Activated CD4-positive, alpha-beta T cell treated with anti-CD3 and anti-CD28 coated beads, Interleukin-2, amount 50 U/mL, for 48 hours (primary cell): ENCODE measurements at regions not wholly inside any gene's neighbourhood (a gene's known extent, or its start where the extent isn't known, plus 50 kb on each side); places are given as distances from the start of the nearest gene placed in this dataset.
"Not testable (repeated sequence)": the region's sequence is repeated elsewhere in the genome, so short reads cannot be mapped to it uniquely, and the experiment has no call there.

Experiments used
- DNase-seq, 2 experiments: peaks; one replicate each; pipeline ENCODE4 v3.0.0-alpha.2; 2020

DNA sequence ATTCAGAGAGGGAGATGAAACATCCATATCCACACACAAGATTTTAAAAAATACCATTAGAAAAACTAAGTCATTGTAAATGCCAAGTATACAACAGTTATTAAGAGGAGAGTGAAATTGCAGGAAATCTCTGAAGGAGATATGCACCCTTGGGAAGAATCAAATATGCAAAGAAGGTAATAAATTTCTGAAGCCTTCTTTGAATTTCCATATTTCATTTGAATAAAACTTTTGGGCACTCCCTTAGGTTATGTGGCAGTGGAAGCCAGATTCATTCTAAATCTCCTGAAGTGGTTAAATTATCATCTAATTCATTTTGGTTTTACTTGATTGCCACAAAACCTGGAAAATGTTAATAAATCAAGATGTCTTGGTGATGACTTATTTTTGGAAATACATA, 138.9 kb upstream of the CLEC14A start:
- DNase-seq = no peak

DNA sequence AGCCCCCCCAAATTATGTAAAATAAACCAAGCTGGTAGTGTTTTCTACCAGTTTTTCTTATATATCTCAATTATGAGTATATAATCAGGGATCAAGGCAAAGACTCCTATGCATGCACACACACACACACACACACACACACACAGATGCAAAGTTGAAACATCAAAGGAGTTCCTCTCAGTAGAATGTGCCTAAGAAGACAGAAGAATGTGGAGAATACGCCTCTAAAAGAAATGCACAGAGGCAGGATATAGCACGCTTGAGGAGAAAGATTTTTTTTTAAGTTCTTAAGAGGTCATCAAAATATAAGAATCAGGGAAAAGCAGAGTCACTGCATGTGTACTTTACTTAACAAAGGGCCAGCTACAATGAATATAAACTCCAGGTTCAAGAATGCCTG, 138.2 kb upstream of the CLEC14A start:
- no peak for DNase-seq

GRCh38 chr14:38391334-38391733, 135.4 kb upstream of the CLEC14A start:
- no peak for DNase-seq

DNA sequence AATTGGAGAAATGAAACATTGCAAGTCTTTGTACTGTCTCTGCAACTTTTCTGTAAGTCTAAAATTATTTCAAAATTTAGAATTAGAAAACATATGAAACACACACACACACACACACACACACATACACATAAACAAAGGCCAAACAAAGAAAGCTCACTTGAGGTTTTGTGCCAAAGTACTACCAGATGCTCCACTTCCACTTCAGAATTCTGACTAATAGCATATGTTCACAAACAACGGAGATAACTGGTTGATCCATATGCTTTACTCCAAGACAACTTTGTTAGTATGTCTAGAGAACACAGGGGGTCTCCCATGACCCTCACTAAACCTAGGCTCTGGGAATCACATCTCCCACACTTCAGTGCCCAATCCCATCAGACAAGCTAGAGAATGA, 133.8 kb upstream of the CLEC14A start:
- no peak for DNase-seq

DNA sequence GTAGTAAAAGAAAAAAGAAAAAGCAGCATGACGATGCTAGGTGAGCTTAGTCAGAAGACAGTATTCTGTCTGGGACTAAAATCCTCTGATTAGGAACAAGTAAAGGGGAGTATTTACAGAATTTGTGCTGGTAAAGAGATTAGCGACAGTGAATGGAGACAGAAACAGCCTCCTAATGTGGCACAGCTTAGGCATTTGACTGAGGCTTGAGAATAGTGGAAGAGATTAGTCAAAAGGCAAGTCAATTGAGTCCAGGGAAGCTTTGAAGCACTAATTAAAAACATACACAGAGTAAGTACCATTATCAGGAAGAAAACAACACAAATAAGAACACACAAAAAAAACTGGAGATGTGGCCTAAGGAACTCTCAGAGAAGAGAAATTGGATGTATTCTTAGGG, 131.9 kb upstream of the CLEC14A start:
- DNase-seq = no peak

- no peak for DNase-seq
These were observed 129.9 kb upstream of the CLEC14A start for GRCh38 chr14:38385836-38386235.

DNA sequence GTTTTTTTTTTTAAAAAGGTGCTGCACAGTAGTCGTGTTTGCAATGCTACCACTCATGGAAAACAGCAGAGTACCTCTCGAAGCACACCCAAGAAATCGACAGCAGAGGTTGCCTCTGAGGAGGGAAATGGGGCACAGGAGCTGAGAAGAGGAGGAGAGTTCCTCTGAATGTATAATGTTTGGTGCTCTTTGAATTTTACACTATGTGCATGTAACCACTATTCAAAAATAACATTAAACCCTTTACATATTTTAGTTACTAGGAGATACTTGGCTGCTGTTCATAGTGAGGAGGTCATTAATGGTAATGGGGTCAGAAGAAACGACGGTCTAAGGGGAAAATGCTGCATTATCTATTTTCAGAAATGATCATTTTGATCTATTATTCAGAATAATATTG, 129.4 kb upstream of the CLEC14A start:
- no peak for DNase-seq

- no peak for DNase-seq
These were observed 128.8 kb upstream of the CLEC14A start for GRCh38 chr14:38384741-38385140.

GRCh38 chr14:38367922-38368321, 112.0 kb upstream of the CLEC14A start:
- no peak for DNase-seq

GRCh38 chr14:38366374-38366773, 110.5 kb upstream of the CLEC14A start:
- DNase-seq = no peak

DNA sequence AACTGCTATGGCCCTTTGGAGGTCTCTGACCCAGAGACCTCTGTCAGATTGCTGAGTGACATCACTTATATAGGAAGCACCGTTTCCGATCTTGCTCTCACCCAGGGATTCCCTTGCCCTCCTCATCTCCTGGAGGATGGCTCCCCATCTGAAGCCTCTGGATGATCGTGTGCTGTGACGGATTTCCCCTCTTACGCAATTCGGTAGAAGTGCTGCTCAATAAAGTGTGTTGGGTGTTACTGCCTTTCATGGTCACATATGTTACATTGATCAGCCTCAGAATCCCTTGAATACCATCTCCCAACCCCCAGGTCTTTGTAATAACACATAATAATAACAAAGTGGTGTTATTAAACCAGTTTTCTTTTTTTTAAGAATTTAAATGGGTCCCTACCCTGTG, 107.3 kb upstream of the CLEC14A start:
- no peak for DNase-seq

DNA sequence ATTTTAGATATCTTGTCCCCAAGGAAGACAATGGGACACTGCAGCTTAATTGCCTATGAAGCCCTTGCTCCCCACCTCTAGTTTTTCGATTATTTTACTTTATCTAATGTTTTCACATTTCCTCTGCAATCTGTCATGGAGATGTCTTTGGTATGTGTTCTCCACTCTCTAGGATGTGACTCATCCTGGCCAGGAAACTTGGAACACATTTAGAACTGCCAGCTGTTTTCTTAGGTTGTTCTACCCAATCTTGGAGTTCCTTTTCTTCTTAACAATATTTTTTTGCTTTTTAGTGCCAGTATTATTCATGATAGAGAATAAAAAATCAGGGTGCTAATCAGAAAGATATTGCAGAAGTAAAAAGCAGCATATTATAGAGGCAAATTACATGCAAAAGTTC, 101.7 kb upstream of the CLEC14A start:
- DNase-seq = no peak

GRCh38 chr14:38355473-38355872, 99.6 kb upstream of the CLEC14A start:
- DNase-seq = not testable (repeated sequence)

GRCh38 chr14:38350102-38350501, 94.2 kb upstream of the CLEC14A start:
- no peak for DNase-seq

DNA sequence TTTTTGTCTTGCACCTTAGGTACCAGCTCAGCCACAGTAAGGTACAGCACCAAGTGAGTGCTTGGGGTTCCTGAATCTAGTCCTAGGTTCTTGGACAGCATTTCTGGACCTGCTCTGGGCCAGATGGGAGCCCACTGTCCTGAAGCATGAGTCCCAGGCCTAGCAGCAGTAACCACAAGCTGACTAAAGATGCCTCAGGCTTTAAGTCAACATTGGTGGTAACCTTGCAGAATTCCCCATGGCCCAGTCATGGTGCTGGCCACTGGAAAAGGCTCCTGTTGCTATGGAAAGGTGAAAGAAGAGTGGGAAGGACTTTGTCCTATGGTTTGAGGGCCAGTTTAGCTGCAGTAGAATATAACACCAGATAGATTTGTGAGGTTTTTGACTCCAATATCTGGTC, 86.9 kb upstream of the CLEC14A start:
- DNase-seq = no peak

GRCh38 chr14:38339696-38340095, 83.8 kb upstream of the CLEC14A start:
- no peak for DNase-seq

DNA sequence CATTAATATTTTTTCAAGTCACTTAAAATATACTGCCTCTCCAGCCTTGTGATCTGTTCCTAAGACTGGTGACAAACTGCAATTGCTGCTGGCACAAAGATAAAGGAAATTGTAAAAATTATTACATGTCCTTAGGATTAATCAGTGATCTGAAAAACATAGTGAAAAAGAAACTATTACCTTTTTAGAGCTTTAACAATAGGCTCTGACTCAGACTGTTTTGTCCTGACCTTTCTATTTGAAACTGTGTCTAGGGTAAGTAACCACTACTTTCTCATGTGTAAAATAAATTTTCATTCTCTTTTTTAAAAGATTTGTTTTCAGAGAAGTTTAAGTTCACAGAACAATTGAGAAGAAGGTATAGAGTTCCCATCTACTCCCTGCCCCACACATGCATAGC, 80.4 kb upstream of the CLEC14A start:
- no peak for DNase-seq

GRCh38 chr14:38330275-38330674, 74.4 kb upstream of the CLEC14A start:
- DNase-seq = no peak

- no peak for DNase-seq
These were observed 73.4 kb upstream of the CLEC14A start for GRCh38 chr14:38329246-38329645.

GRCh38 chr14:38316922-38317321, 61.0 kb upstream of the CLEC14A start:
- no peak for DNase-seq

DNA sequence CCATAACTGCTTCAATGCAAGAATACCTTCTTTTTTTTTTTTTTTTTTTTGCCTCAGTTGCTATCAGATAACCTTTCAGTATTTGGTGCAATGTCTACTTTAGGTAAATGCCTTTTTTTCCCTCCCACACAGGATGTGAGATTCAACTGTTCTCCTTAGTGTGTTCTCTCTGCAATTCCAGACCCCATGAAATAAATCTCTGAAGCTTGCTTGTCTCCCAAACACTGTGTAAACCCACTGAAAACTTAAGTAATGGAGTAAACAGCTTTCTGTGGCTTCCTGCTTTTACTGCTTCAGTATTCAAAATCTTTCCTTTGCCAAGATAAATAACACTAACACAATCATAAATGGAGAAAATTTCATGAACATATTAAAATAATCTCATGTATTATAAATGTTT, 55.8 kb upstream of the CLEC14A start:
- DNase-seq = no peak

DNA sequence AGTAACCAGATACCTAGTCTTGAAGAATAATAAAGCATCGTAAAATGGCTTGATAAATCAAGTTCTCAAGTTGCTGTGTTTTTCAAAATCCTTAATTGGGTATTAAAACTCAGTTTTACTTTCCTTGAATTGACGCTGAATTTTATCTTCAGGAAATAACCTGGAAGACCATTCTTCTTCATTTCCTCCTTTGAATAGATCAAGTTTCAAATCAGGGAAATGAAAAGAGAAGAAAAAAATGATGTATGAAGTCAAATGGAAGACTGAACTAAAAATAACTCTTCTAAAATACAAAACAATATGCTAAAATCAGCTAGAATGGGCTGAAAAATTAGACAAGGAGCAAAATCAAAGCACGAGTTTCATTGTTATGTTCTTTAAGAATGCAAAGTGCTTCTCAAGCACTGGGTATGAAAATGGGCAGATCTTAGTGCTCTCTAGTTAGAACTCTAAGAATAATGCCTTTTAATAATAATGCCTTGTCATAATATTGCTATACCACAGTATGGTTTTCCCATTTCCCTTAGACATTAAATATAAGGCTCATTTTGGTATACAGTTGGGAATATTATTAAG, 54.6 kb upstream of the CLEC14A start:
- DNase-seq = no peak

DNA sequence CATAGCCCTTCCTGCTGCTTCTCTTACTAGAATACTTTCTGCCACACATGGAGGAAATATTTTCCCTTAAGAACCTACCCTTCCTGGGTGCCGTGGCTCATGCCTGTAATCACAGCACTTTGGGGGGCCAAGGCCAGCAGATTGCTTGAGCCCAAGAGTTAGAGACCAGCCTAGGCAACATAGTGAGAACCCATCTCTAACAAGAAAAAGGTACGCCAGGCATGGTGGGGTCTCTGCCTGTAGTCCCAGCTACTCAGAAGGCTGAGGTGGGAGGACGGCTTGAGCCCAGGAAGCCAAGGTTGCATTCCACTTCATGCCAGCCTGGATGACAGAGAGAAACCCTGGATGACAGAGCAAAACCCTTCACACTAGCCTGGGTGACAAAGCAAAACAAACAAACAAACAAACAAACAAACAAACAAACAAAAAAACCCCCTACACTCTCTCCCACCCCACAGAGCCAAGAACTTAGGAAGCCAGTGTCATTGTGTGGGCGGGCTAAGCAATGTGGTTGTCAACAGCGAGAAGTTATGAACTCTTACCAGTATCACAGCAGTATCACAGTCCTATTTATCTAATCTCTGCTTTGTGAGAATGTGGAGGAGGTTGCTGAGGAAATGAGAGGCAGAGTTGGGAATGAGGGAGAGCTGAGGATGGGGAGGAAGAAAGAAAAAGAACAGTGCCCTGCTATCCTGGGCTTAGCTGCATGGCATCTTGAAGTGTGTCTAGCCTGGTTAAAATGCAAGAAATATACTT, 53.8 kb upstream of the CLEC14A start:
- DNase-seq = no peak
